ENCODE measurements at regions not wholly inside any gene's neighbourhood (a gene's known extent, or its start where the extent isn't known, plus 50 kb on each side); places are given as distances from the start of the nearest gene placed in this dataset.

- no peak for DNase-seq (ENCODE audit: low read depth in 4 of 4, low spot score in 1 of 4)
Measured at GRCh38 chr21:22544747-22545146, 1546.5 kb downstream of the NCAM2 start.

- no peak for DNase-seq (ENCODE audit: low read depth in 4 of 4, low spot score in 1 of 4)
Measured at GRCh38 chr21:22552390-22552789, 1554.2 kb downstream of the NCAM2 start.

- DNase-seq (ENCODE audit: low read depth in 4 of 4, low spot score in 1 of 4): no peak
Measured at GRCh38 chr21:22554690-22555316, 1556.6 kb downstream of the NCAM2 start.

- no peak for DNase-seq (ENCODE audit: low read depth in 4 of 4, low spot score in 1 of 4)
Measured at GRCh38 chr21:22556829-22557228, 1558.6 kb downstream of the NCAM2 start.

- DNase-seq (ENCODE audit: low read depth in 4 of 4, low spot score in 1 of 4): no peak
Measured at GRCh38 chr21:22561946-22562345, 1563.7 kb downstream of the NCAM2 start.

GRCh38 chr21:22573834-22574233 is 1575.6 kb downstream of the NCAM2 start:
- DNase-seq (ENCODE audit: low read depth in 4 of 4, low spot score in 1 of 4): no peak

GRCh38 chr21:22575165-22575584 is 1577.0 kb downstream of the NCAM2 start:
- DNase-seq (ENCODE audit: low read depth in 4 of 4, low spot score in 1 of 4): no peak

- DNase-seq (ENCODE audit: low read depth in 4 of 4, low spot score in 1 of 4): no peak
Measured at GRCh38 chr21:22579741-22580140, 1581.5 kb downstream of the NCAM2 start.

GRCh38 chr21:22582026-22582425 is 1583.8 kb downstream of the NCAM2 start:
- no peak for DNase-seq (ENCODE audit: low read depth in 4 of 4, low spot score in 1 of 4)

- DNase-seq (ENCODE audit: low read depth in 4 of 4, low spot score in 1 of 4): no peak
Measured at GRCh38 chr21:22584308-22584707, 1586.1 kb downstream of the NCAM2 start.

GRCh38 chr21:22585558-22585957 is 1587.3 kb downstream of the NCAM2 start:
- DNase-seq (ENCODE audit: low read depth in 4 of 4, low spot score in 1 of 4): no peak

GRCh38 chr21:22597660-22598255 is 1599.5 kb downstream of the NCAM2 start:
- DNase-seq (ENCODE audit: low read depth in 4 of 4, low spot score in 1 of 4): no peak

- DNase-seq (ENCODE audit: low read depth in 4 of 4, low spot score in 1 of 4): no peak
Measured at GRCh38 chr21:22609802-22610201, 1611.6 kb downstream of the NCAM2 start.

- DNase-seq (ENCODE audit: low read depth in 4 of 4, low spot score in 1 of 4): no peak
Measured at GRCh38 chr21:22627911-22628310, 1629.7 kb downstream of the NCAM2 start.

- no peak for DNase-seq (ENCODE audit: low read depth in 4 of 4, low spot score in 1 of 4)
Measured at GRCh38 chr21:22630953-22631465, 1632.8 kb downstream of the NCAM2 start.

GRCh38 chr21:22632176-22632575 is 1634.0 kb downstream of the NCAM2 start:
- DNase-seq (ENCODE audit: low read depth in 4 of 4, low spot score in 1 of 4): no peak

GRCh38 chr21:22649246-22649645 is 1651.0 kb downstream of the NCAM2 start:
- no peak for DNase-seq (ENCODE audit: low read depth in 4 of 4, low spot score in 1 of 4)

GRCh38 chr21:22650226-22650625 is 1652.0 kb downstream of the NCAM2 start:
- DNase-seq (ENCODE audit: low read depth in 4 of 4, low spot score in 1 of 4): no peak

GRCh38 chr21:22657781-22658180 is 1659.6 kb downstream of the NCAM2 start:
- DNase-seq (ENCODE audit: low read depth in 4 of 4, low spot score in 1 of 4): no peak

- no peak for DNase-seq (ENCODE audit: low read depth in 4 of 4, low spot score in 1 of 4)
Measured at GRCh38 chr21:22670148-22670547, 1671.9 kb downstream of the NCAM2 start.

GRCh38 chr21:22679207-22679606 is 1681.0 kb downstream of the NCAM2 start:
- no peak for DNase-seq (ENCODE audit: low read depth in 4 of 4, low spot score in 1 of 4)

- DNase-seq (ENCODE audit: low read depth in 4 of 4, low spot score in 1 of 4): no peak
Measured at GRCh38 chr21:22691658-22692057, 1693.4 kb downstream of the NCAM2 start.

- no peak for DNase-seq (ENCODE audit: low read depth in 4 of 4, low spot score in 1 of 4)
Measured at GRCh38 chr21:22703521-22703920, 1705.3 kb downstream of the NCAM2 start.
